ENCODE measurements at regions not wholly inside any gene's neighbourhood (a gene's known extent, or its start where the extent isn't known, plus 50 kb on each side); places are given as distances from the start of the nearest gene placed in this dataset.

DNA sequence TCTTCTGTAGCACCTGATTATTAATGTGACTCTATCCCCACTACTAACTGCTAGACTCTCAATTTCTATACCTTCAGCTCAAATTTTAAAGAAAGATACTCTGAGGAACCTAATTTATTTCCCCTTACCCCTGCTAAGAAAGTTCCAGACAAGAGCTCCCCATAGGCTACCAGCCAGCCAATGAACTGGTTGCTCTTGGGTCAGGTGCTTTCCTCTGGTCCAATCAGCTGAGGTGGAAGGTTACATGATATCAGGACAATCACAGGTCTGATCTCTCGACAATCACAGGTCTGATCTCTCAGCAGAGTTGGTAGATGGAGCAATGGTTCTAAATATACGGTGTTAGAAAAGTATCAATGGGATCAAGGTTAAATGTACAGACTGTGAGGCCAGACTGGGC, 86.8 kb downstream of the AXIN2 start:
- TF ChIP-seq, protein P1, sequence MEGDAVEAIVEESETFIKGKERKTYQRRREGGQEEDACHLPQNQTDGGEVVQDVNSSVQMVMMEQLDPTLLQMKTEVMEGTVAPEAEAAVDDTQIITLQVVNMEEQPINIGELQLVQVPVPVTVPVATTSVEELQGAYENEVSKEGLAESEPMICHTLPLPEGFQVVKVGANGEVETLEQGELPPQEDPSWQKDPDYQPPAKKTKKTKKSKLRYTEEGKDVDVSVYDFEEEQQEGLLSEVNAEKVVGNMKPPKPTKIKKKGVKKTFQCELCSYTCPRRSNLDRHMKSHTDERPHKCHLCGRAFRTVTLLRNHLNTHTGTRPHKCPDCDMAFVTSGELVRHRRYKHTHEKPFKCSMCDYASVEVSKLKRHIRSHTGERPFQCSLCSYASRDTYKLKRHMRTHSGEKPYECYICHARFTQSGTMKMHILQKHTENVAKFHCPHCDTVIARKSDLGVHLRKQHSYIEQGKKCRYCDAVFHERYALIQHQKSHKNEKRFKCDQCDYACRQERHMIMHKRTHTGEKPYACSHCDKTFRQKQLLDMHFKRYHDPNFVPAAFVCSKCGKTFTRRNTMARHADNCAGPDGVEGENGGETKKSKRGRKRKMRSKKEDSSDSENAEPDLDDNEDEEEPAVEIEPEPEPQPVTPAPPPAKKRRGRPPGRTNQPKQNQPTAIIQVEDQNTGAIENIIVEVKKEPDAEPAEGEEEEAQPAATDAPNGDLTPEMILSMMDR (IDR thresholded peaks at IDR 0.05): no peak
- TF ChIP-seq POLR2AphosphoS5 (IDR thresholded peaks at IDR 0.05; ENCODE audit: insufficient read depth in 1 of 2, low read depth in 1 of 2) (no peak), POLR2A (IDR thresholded peaks at IDR 0.05) (no peak)

Data from vagina (tissue), 2 donors.